B cell (primary cell): ENCODE measurements at regions not wholly inside any gene's neighbourhood (a gene's known extent, or its start where the extent isn't known, plus 50 kb on each side); places are given as distances from the start of the nearest gene placed in this dataset.

ENCODE experiments used
- ATAC-seq: fragments of 200-7000 bp; cut with Tn5 transposase; one replicate; pipeline ENCODE4 v1.10.0; 2021; ENCODE audit warnings: low read depth, mild to moderate bottlenecking, moderate number of reproducible peaks, moderate library complexity
- CTCF ChIA-PET: fragments of 350-600 bp; sonication (Branson Sonifier 250); formaldehyde crosslinking; loops from one replicate; lab custom pipeline; 2021; ENCODE audit warnings: antibody characterized with exemption, inconsistent platforms; lab: Charles Lee
- POLR2A ChIA-PET: fragments of 350-600 bp; sonication (Branson Sonifier 250); formaldehyde crosslinking; loops from one replicate; lab custom pipeline; 2021; ENCODE audit warnings: antibody characterized with exemption; lab: Charles Lee
- DNase-seq: peaks from one replicate; pipeline ENCODE4 v3.0.0; 2013
- H2AFZ ChIP-seq: 2 replicates; pipeline ENCODE4 v1.6.1; 2012; ENCODE audit warnings: mild to moderate bottlenecking, low read depth, low read length; ENCODE audit not compliant: insufficient read depth, poor library complexity, severe bottlenecking
- H3K27ac ChIP-seq, 2 donors: 1 replicate in 1 of 2; 2 replicates in 1 of 2; pipeline ENCODE4 v1.5.1; 2012 to 2013; ENCODE audit warnings: low read length in 2 of 2, mild to moderate bottlenecking in 2 of 2, moderate library complexity in 1 of 2
- H3K27me3 ChIP-seq, 4 experiments: fragments of 200-600 bp in 1 of 4; sonication (generic) in 1 of 4; replicated peaks in 1 of 4; 1 replicate in 2 of 4; 2 replicates in 2 of 4; pipeline versions ENCODE4 v1.6.1 to v1.7.0; 2013 to 2016; ENCODE audit warnings: low read length in 3 of 4, mild to moderate bottlenecking in 2 of 4, mixed read lengths in 1 of 4, moderate library complexity in 1 of 4; ENCODE audit not compliant: insufficient read depth in 4 of 4, control insufficient read depth in 3 of 4; ENCODE audit errors: control extremely low read depth in 1 of 4
- H3K36me3 ChIP-seq, 2 experiments: replicated peaks in 1 of 2; 1 replicate in 1 of 2; 2 replicates in 1 of 2; pipeline versions ENCODE4 v1.6.1 to v1.7.1; 2013; ENCODE audit warnings: low read length in 1 of 2; ENCODE audit not compliant: insufficient read depth in 2 of 2, control insufficient read depth in 1 of 2; ENCODE audit errors: control extremely low read depth in 1 of 2, extremely low read depth in 1 of 2
- H3K4me1 ChIP-seq, 2 donors: fragments of 200-600 bp in 1 of 2; sonication (generic) in 1 of 2; 1 replicate in 1 of 2; 2 replicates in 1 of 2; pipeline versions ENCODE4 v1.5.1 to v1.6.1; 2013 to 2017; ENCODE audit warnings: low read length in 2 of 2; ENCODE audit not compliant: control insufficient read depth in 2 of 2, insufficient read depth in 2 of 2
- H3K4me2 ChIP-seq: replicated peaks from 2 replicates; pipeline ENCODE3; 2012; ENCODE audit warnings: mild to moderate bottlenecking, low read depth, low read length; ENCODE audit not compliant: poor library complexity, severe bottlenecking
- H3K4me3 ChIP-seq, 5 experiments: fragments of 200-600 bp in 1 of 5; sonication (generic) in 1 of 5; 1 replicate in 3 of 5; 2 replicates in 2 of 5; pipeline versions ENCODE4 v1.5.1 to v1.7.0; 2011 to 2016; ENCODE audit warnings: low read length in 4 of 5, mild to moderate bottlenecking in 4 of 5, low read depth in 2 of 5, control low read depth in 1 of 5, moderate library complexity in 1 of 5; ENCODE audit not compliant: insufficient read depth in 1 of 5; ENCODE audit errors: control extremely low read depth in 1 of 5, extremely low read depth in 1 of 5
- H3K79me2 ChIP-seq: fragments of 200-600 bp; sonication (generic); one replicate; pipeline ENCODE4 v1.6.0; 2016; ENCODE audit warnings: low read length; ENCODE audit not compliant: control insufficient read depth, insufficient read depth
- H3K9ac ChIP-seq: fragments of 200-600 bp; sonication (generic); 2 replicates; pipeline ENCODE4 v1.6.1; 2017; ENCODE audit warnings: mild to moderate bottlenecking, low read length, moderate library complexity
- H3K9me3 ChIP-seq, 3 donors: one replicate each; pipeline versions ENCODE4 v1.6.1 to v1.7.1; 2013; ENCODE audit warnings: low read length in 2 of 3; ENCODE audit not compliant: control insufficient read depth in 2 of 3, insufficient read depth in 1 of 3; ENCODE audit errors: control extremely low read depth in 1 of 3
- H4K20me1 ChIP-seq: 2 replicates; pipeline ENCODE4 v1.6.0; 2012; ENCODE audit warnings: mild to moderate bottlenecking, low read length; ENCODE audit not compliant: insufficient read depth, control insufficient read depth, poor library complexity, severe bottlenecking
- H3K27ac Mint-ChIP-seq: one replicate; pipeline ENCODE4 v1.8.0; 2021; ENCODE audit warnings: mixed read lengths
- H3K27me3 Mint-ChIP-seq: one replicate; pipeline ENCODE4 v1.8.0; 2021; ENCODE audit warnings: mixed read lengths
- H3K4me1 Mint-ChIP-seq: one replicate; pipeline ENCODE4 v1.8.0; 2021; ENCODE audit warnings: mixed read lengths
- H3K4me3 Mint-ChIP-seq: one replicate; pipeline ENCODE4 v1.8.0; 2021; ENCODE audit warnings: mixed read lengths
- H3K9me3 Mint-ChIP-seq: one replicate; pipeline ENCODE4 v1.8.0; 2022; ENCODE audit warnings: mixed read lengths; ENCODE audit not compliant: insufficient read depth
- EZH2 ChIP-seq: IDR thresholded peaks from 2 replicates; pipeline ENCODE4 v1.6.1; 2012; ENCODE audit warnings: borderline replicate concordance, low read depth, mild to moderate bottlenecking, moderate library complexity, low read length; ENCODE audit not compliant: insufficient read depth, poor library complexity, severe bottlenecking
- WGBS: methylation state at CpG from one replicate; pipeline ENCODE4 v1.1.5; 2013; ENCODE audit warnings: missing lambda C conversion rate; ENCODE audit not compliant: insufficient coverage; 5-methylcytosine and 5-hydroxymethylcytosine counted together
- intact Hi-C: fragments of 100-400 bp; cut with micrococcal nuclease; formaldehyde crosslinking; loops from one replicate; pipeline ENCODE4 v1.10.0; 2022
- TF ChIP-seq, protein P1 (sequence below): fragments of 200-600 bp; IDR thresholded peaks from one replicate; pipeline ENCODE4 v1.8.0; 2022; ENCODE audit warnings: antibody characterized with exemption, mild to moderate bottlenecking

DNA sequence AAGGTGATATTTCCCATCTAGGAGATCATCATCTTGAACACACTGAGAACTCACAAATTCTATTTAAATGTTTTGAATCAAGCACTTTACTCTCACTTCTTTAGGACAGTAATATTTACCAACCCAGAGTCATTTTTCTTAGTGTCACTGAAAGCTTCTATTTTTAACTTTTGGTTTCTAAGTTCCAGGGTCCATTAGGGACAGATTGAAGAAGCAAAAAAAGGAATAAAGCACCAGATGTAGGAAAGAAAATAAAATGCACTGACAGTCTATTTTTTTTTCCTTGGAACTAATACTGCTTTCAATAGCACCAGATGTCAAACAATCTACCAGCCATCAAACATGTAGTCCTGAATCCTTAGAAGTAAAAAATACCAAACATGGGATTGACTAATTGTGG lies 526.7 kb upstream of the LRRN3 start:
- intact Hi-C loops = no loop called here
- H3K27ac ChIP-seq = no peak overlapping the region
- ATAC-seq (no peak), DNase-seq (no peak)
- H3K4me2 ChIP-seq = no peak overlapping the region
- no peaks in the 10 kb centered on the region for H3K4me1 ChIP-seq
- no peak overlapping the region for H3K4me3 ChIP-seq
- H3K79me2 ChIP-seq = no peaks in the 10 kb centered on the region
- H2AFZ ChIP-seq = no peak overlapping the region
- no peak overlapping the region for H3K9ac ChIP-seq
- H3K36me3 ChIP-seq = no peaks in the 10 kb centered on the region
- POLR2A ChIA-PET = no interaction called here
- H3K27me3 Mint-ChIP-seq = no peaks in the 10 kb centered on the region
- CTCF ChIA-PET = no interaction called here
- H3K9me3 ChIP-seq = no peaks in the 10 kb centered on the region
- no peak overlapping the region for H3K4me3 Mint-ChIP-seq
- H4K20me1 ChIP-seq = no peaks in the 10 kb centered on the region
- no peaks in the 10 kb centered on the region for H3K9me3 Mint-ChIP-seq
- TF ChIP-seq, protein P1, sequence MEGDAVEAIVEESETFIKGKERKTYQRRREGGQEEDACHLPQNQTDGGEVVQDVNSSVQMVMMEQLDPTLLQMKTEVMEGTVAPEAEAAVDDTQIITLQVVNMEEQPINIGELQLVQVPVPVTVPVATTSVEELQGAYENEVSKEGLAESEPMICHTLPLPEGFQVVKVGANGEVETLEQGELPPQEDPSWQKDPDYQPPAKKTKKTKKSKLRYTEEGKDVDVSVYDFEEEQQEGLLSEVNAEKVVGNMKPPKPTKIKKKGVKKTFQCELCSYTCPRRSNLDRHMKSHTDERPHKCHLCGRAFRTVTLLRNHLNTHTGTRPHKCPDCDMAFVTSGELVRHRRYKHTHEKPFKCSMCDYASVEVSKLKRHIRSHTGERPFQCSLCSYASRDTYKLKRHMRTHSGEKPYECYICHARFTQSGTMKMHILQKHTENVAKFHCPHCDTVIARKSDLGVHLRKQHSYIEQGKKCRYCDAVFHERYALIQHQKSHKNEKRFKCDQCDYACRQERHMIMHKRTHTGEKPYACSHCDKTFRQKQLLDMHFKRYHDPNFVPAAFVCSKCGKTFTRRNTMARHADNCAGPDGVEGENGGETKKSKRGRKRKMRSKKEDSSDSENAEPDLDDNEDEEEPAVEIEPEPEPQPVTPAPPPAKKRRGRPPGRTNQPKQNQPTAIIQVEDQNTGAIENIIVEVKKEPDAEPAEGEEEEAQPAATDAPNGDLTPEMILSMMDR = no peak
- no peak for TF ChIP-seq EZH2
- no peak overlapping the region for H3K27ac Mint-ChIP-seq
- no peaks in the 10 kb centered on the region for H3K4me1 Mint-ChIP-seq
- H3K27me3 ChIP-seq = no peaks in the 10 kb centered on the region

GRCh38 chr7:110568388-110568787 lies 522.5 kb upstream of the LRRN3 start:
- H3K4me1 Mint-ChIP-seq = no peaks in the 10 kb centered on the region
- Histone ChIP-seq H3K36me3 (no peaks in the 10 kb centered on the region), H3K79me2 (no peaks in the 10 kb centered on the region), H3K4me2 (no peak overlapping the region), H4K20me1 (no peaks in the 10 kb centered on the region), H3K27ac (no peak overlapping the region), H3K27me3 (no peaks in the 10 kb centered on the region), H3K9ac (no peak overlapping the region), H3K4me3 (no peak overlapping the region), H3K9me3 (no peaks in the 10 kb centered on the region), H2AFZ (no peak overlapping the region), H3K4me1 (no peaks in the 10 kb centered on the region)
- ChIA-PET CTCF (no interaction called here), POLR2A (no interaction called here)
- no peak overlapping the region for H3K4me3 Mint-ChIP-seq
- no peak for ATAC-seq
- WGBS = no CpG with 5 or more reads among the region's 3 CpGs
- H3K27ac Mint-ChIP-seq = no peak overlapping the region
- intact Hi-C loops = no loop called here
- DNase-seq = no peak
- TF ChIP-seq EZH2 = no peak
- TF ChIP-seq, protein P1 = no peak
- no peaks in the 10 kb centered on the region for H3K9me3 Mint-ChIP-seq
- no peaks in the 10 kb centered on the region for H3K27me3 Mint-ChIP-seq
